Fibroblast of the conjunctiva (primary cell): ENCODE measurements at regions not wholly inside any gene's neighbourhood (a gene's known extent, or its start where the extent isn't known, plus 50 kb on each side); places are given as distances from the start of the nearest gene placed in this dataset.
"Not testable (repeated sequence)": the region's sequence is repeated elsewhere in the genome, so short reads cannot be mapped to it uniquely, and the experiment has no call there.

Experiments used
- DNase-seq: peaks from one replicate; pipeline ENCODE4 v3.0.0-alpha.2; 2010; ENCODE audit warnings: low read depth

DNA sequence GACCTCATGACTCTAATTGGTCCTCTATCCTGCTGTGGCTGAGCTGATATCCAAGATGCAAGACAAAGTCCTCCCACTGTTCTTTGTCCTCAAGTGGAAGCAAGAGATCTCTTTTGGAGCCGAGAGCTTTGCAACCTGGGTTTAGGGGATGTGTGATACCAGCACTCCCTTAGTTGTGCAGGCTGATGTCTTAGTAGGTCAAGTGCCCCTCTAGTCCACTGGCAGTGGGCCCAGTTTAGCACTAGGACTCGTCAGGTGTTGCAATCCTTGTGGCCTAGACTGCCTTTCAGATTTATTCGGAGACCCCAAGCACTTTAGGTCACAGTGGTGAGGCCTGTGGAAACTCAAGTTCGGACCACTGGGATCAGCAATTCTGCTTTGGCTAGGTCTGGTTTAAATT, 64.0 kb downstream of the GPRASP3 start:
- DNase-seq, result no peak

DNA sequence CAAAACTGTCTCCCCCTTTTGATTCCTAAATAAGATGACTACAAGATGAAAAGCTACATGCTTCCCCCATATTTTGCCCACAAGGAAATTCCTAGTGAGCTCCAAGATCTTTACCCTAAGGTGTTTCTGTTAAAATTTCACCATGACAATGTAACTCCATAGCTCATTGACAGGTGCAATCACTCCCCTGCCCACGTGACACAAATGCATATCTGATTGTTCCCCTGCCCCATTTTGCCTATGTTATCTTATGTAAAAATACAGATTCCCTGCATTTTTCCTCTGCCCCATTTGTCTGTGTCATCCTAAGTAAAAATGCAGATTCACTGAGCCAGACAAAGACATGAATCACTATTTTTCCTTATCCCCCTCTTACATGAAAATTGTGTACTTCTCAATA, 66.7 kb downstream of the GPRASP3 start:
- DNase-seq, result no peak

DNA sequence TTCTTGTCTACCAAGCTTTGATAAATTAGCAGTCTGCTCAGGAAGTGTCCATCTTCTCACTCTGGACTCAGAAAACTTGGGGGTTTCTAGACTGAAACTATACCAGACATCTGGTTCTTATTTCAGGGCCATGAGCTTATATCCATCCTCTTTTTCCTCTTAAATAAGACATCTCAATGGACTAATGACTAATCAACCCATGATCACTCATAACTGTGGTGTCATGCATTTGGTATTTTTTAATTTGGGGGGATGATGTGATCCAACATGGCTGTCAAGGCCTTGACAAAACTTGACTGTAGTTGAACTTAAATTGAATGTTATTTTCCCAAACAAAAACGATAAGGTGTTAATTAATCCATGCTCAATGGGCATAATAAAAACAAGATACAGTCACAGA, 87.8 kb downstream of the GPRASP3 start:
- no peak for DNase-seq

DNA sequence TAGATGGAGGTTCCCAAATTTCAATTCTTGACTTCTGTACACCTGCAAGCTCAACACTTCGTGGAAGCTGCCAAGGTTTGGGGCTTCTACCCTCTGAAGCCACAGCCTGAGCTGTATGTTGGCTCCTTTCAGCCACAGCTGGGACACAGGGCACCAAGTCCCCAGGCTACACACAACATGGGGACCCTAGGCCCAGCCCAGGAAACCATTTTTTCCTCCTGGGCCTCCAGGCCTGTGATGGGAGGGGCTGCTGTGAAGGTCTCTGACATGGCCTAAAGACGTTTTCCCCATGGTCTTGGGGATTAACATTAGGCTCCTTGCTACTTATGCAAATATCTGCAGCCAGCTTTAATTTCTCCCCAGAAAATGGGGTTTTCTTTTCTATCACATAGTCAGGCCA, 97.7 kb downstream of the GPRASP3 start:
- not testable (repeated sequence) for DNase-seq

DNA sequence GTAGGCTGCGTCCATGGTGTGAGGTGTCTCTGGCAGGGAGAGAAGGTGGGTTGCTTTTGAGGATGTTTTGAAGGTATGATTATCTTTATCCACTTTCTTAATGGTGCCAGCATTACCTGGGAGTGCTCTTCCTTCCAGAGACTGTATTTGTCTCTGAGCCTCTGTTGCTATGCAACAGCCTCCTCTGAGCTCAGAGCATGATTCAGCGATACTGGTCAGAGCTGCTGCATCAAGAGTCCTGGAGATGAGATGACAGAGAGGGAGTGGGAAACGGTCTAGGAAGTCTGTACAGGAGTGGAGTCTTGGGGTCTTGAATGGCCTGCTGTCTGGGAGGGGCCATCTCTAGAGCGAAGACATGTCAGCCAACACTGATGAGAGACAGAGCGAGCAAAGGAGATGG, 104.4 kb upstream of the RAB40AL start:
- peak; percentile 36 for DNase-seq

DNA sequence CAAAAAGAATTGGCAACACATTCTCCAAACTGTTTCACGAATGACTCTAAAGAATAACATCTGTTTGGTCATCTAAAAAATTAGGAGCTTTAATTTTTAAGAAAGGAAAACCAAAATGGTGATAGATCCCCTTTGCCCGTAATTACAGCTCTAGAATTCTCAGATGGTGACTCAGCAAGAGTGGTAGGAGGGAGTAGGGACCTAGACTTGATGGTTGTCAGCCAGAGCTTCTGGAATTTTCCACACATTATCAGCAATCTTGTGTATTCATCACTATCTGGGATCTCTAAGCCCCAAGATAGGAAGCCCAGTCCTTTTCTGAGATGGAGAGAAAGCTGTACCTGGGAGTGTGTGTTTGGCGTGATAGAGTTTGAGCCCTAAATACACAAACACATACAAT, 103.9 kb upstream of the RAB40AL start:
- no peak for DNase-seq

DNA sequence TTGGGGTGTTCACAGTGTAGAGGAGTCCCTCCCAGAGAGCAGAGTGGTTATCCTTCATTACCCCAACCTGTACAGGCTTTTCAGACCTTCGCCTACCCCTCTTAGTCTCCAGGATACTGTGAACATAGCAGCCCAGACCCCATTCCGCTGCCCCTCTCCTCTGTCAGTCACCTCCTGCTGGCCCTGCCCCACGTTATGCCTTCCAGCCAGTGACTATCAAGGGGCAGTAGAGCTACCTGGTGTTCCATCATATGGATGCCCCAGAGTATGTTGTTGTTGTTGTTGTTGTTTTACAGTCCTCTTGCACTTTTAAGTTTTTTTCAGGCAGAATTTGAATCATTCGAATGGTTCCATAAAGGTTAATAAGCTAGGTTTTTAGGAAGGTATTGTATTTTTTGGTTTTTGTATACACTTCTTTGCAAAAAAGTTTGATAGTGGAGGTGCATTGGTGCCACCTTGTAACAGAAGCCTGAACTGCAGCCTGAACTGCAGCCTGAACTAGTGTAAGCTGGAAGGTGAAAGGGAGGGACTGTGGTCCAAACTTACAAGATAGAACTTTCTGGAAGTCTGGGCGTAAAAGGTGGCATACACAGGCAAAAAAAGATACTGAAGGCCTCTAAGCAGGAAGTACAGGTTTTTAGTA, 101.4 kb upstream of the RAB40AL start:
- DNase-seq, result no peak

DNA sequence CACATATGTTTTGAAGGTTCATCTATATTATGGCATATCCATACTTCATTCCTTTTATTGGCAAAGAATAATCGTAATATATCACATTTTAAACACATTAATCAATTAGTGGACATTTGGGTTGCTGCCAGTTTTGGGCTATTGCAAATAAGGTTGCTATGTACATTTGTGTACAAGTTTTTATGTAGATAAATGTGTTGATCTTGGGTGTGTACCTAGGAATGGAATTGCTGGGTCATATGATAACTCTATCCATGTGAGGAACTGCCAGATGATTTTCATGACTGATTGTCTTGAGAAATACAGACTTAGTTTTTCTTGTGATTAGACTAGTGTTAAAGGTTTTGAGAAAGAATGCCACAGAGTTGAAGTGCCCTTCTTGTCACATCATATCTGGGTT, 99.2 kb upstream of the RAB40AL start:
- no peak for DNase-seq

DNA sequence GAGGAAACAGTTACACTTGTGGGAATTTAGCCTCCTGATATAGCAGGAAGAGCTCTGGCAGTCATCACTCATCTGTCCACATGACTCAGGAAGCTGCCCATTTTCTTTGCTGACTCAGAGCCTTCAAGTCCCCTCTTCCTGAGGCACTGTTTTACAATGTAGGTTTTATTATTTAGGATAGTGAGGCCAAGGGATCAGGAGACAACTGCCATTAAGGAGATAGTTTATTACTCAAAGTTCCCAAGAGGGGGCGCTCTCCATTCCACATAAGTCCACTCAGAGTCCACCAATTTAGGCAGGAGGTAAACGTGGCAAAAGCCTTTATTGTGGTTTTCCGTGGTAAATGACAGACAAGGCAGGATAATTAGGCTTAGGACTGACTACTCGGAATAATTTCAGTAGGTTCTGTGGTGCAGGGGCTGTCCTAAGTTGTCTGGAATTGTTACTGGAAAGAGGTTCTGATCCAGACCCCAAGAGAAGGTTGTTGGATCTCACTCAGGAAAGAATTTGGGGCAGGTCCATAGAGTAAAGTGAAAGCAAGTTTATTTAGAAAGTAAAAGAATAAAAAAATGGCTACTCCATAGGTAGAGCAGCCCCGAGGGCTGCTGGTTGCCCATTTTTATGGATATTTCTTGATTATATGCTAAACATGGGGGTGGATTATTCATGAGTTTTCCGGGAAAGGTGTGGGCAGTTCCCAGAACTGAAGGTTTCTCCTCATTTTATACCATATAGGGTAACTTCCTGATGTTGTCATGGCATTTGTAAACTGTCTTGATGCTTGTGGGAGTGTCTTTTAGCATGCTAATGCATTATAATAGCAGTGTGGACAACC, 96.0 kb upstream of the RAB40AL start:
- DNase-seq, result no peak

DNA sequence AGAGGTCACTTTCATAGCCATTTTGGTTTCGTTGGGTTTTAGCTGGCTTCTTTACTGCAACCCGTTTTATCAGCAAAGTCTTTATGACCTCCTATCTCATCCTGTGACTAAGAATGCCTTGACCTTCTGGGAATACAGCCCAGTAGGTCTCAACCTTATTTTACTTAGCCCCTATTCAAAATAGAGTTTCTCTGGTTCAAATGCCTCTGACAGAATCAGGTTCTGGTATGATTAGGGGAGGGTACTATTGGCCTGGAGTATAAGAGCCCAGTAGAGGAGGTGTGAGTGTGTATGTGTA, 95.4 kb upstream of the RAB40AL start:
- no peak for DNase-seq

DNA sequence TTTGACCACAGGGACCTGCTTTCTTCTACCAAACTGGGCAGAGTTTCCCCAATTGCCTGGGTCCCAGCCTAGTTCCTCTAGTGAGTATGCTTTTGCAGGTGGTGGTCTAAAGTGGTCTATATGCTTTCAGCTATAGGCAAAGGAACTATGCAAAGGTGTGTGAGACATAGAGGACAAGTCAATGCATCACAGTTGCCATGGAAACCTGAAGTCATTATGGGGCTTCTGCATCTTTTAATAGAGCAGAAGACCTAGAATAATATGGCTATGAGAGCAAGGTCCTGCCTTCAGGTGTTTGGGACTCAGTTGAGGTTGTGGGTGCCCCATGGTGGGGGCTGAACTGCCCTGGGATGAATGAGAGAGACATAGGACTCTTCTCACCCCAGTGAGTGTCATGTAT, 92.1 kb upstream of the RAB40AL start:
- DNase-seq, result no peak

DNA sequence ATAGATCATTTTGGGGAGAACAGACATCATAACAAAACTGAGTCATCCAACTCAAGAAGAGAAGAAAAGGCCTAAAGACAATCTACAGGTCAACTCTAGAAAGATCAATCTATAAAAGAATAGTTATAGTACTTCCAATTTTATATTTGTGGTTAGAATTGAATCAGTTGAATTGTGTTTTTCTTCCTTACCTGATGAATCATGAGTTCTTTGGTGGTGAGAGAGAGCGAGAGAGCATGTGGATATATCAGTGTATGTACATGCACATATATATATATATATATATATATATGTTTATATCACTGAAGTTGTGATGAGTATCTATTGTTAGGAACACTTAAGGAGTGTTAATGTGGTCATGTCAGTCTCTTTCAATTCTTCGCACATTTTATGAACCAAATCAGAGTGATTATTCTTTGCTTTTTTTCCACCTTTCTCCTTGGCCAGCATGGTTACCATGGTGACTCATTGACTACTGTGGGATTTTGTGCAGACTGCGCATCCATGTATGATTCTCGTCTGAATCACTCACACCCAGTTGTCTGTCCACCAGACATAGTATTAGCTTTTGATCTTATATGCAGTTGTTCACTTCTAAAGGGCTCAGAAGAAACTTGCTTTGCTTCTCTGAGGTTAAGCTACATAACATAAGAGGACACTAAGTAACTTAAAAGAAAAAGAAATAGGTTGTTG, 90.4 kb upstream of the RAB40AL start:
- DNase-seq, result no peak

DNA sequence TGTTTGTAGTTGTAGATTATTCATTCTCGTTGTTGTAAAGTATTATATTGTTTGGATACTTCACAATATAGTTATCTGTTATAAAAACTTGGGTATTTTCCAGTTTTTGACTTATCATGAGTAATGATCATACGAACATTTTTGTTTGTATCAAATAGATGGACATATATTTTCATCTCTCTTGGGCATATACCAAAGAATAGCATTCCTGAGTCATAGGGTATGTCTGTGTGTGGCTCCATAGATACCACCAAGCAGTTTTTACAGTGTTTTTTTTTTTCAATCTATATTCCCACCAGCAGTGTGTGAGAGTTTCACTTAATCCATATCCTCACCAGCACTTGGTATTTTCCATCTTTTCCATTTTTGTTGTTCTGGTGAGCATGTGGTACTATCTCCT, 89.7 kb upstream of the RAB40AL start:
- DNase-seq, result no peak

DNA sequence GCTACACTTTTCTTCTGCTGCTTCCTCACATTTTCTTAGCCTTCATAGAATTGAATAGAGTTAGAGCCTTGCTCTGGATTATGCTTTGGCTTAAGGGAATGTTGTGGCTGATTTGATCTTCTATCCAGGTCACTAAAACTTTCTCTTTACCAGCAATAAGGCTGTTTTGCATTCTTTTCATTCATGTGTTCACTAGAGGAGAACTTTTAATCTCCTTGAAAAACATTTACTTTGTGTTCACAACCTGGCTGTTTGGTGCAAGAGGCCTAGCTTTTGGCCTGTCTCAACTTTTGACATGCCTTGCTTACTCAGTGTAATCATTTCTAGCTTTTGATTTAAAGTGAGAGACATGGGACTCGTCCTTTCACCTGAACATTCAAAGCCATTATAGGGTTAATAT, 87.7 kb upstream of the RAB40AL start:
- no peak for DNase-seq

DNA sequence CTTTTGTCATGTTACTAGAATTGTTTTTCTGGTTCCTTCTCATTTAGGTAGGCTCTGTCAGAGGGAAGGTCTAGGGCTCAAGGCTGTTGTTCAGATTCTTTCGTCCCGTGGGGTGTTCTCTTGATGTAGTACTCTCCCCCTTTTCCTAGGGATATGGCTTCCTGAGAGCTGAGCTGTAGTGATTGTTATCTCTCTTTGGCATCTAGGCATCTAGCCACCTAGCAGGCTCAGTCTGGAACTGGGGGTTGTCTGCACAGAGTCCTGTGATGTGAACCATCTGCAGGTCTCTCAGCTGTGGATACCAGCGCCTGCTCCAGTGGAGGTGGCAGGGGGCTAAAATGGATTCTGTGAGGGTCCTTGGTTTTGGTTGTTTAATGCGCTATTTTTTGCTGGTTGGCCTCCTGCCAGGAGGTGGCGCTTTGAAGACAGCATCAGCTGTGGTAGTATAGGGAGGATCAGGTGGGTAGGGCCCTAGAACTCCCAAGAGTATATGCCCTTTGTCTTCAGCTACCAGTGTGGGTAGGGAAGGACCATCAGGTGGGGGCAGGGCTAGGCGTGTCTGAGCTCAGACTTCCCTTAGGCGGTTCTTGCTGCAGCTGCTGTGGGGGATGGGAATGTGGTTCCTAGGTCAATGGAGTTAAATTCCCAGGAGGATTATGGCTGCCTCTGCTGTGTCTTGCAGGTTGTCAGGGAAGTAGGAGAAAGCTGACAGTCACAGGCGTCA, 78.1 kb upstream of the RAB40AL start:
- DNase-seq, result not testable (repeated sequence)

DNA sequence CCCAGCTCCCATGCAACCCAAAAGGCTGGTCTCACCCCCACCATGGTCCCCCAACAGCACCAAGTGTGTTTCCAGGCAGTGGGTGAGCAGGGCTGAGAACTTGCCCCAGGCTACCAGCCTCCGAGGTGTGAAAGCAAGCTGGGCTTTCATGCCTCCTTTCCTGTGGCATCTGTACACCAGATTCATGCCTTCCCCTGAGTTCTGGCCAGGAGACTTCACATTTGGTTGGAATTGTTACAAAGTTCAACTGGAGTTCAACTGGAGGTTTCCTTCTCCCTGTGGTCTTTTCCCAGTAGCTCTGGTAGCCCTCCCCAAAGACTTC, 77.6 kb upstream of the RAB40AL start:
- DNase-seq, result no peak

DNA sequence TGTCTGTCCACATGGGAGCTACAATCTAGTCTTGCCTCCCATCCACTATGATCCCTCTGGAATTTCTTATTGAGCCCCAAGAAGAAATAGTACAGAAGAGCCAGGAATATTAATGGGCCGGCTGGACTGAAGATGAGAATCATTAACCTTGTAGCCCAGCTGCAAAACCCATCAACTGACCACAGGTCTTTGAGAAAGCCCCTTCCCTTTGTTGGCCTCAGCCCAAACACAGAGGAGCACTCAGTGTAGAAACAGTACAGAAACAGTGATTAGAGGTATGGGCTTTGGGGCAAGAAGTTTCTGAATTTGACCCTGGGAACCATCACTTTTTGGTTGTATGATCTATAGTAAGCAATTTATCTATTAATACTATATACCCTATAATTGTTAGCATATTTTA, 76.8 kb upstream of the RAB40AL start:
- DNase-seq, result no peak

DNA sequence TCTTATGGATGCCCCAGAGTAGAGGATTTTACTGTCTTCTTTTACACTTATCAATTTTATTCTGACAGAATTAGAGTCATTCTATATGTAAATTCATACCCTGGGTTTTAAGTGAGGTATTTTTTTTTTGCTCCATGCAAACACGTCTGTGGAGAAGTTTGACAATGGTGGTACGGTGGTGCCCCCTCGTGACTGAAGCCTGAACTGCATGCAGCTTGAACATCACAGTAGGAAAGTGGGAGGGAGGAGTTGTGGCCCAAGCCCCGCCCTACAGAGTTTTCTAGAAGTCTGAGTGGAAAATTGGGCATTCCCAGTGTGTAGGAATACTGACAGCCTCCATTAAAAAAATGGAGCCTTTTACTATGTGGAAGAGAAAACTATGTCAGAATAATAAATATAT, 73.3 kb upstream of the RAB40AL start:
- DNase-seq, result peak; percentile 73

DNA sequence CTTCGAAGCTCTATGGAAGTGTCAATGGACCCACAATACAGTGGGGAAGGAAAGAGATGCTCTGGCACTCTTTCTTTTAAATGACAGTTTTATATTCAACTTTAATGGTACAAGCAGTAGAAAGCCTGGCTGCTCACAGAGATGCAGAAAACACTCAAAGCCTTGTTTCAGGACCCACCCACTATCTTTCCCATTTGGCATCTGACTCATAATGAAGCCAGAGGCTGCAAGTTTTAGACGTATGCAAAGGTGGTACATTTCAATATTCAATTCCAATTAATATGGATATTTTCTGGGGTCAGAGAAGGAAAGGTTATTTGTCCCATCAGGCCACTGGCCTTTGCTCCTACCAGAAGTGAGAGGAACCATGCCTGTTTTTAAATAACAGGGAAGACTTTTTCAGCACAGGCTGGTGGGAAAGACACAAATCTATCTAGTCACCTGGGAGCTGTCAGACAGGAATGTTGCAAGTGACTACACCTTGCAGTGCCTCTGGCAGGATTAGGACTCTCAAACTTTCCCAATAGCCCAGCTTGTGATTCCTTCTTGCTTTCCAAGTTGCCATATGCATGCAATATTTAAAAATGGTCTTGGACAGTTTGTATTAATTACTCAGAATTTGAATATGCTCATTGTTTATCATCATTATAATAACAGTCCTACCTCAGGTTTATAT, 70.0 kb upstream of the RAB40AL start:
- DNase-seq, result no peak

DNA sequence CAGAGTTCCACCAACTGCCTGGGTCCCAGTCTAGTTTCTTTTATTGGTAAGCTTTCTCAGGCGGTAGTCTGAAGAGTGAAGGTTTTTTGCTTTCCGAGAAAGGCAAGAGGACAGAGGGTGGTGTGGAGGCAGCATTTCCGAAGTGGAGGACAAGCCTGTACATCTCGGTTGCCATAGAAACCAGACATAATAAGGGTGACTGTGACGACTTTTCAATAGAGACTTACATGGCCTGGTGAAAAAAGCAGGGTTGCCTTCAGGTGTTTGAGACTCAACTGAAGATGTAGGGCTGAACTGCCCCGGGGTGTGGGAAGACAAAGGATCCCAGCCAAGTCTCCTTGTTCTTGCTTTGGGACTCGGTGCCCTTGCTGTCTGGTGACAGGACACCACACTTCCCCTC, 53.6 kb upstream of the RAB40AL start:
- no peak for DNase-seq
